ENCODE measurements at regions not wholly inside any gene's neighbourhood (a gene's known extent, or its start where the extent isn't known, plus 50 kb on each side); places are given as distances from the start of the nearest gene placed in this dataset.

DNA sequence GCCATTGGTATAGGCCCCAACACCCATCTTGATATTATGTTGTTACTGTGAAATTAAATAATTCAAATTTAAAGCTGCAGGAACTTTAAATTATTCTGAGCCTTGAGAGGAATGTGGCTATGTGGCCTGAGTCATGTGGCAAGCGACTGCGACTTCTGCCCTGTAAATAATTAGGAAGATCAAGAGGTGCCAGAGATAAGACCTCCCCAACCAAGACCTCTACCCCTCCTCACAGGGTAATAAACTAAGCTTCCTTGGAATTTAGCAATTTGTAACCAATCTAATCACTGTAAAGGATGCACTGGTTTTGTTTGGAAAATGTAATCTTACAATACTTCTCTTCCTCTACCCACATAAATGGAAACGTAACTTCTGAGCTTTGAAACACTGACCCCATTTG is 501.9 kb downstream of the RAPGEF2 start (continued):
- TF ChIP-seq, protein P1, sequence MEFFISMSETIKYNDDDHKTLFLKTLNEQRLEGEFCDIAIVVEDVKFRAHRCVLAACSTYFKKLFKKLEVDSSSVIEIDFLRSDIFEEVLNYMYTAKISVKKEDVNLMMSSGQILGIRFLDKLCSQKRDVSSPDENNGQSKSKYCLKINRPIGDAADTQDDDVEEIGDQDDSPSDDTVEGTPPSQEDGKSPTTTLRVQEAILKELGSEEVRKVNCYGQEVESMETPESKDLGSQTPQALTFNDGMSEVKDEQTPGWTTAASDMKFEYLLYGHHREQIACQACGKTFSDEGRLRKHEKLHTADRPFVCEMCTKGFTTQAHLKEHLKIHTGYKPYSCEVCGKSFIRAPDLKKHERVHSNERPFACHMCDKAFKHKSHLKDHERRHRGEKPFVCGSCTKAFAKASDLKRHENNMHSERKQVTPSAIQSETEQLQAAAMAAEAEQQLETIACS (CRISPR knock-in tag; IDR thresholded peaks at IDR 0.05) = no peak
- TF ChIP-seq, protein P2, sequence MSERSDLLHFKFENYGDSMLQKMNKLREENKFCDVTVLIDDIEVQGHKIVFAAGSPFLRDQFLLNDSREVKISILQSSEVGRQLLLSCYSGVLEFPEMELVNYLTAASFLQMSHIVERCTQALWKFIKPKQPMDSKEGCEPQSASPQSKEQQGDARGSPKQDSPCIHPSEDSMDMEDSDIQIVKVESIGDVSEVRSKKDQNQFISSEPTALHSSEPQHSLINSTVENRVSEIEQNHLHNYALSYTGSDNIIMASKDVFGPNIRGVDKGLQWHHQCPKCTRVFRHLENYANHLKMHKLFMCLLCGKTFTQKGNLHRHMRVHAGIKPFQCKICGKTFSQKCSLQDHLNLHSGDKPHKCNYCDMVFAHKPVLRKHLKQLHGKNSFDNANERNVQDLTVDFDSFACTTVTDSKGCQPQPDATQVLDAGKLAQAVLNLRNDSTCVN (CRISPR knock-in tag; IDR thresholded peaks at IDR 0.05; ENCODE audit: borderline replicate concordance) = no peak
- TF ChIP-seq, protein P3, sequence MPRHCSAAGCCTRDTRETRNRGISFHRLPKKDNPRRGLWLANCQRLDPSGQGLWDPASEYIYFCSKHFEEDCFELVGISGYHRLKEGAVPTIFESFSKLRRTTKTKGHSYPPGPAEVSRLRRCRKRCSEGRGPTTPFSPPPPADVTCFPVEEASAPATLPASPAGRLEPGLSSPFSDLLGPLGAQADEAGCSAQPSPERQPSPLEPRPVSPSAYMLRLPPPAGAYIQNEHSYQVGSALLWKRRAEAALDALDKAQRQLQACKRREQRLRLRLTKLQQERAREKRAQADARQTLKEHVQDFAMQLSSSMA (CRISPR knock-in tag; IDR thresholded peaks at IDR 0.05) = no peak

DNA sequence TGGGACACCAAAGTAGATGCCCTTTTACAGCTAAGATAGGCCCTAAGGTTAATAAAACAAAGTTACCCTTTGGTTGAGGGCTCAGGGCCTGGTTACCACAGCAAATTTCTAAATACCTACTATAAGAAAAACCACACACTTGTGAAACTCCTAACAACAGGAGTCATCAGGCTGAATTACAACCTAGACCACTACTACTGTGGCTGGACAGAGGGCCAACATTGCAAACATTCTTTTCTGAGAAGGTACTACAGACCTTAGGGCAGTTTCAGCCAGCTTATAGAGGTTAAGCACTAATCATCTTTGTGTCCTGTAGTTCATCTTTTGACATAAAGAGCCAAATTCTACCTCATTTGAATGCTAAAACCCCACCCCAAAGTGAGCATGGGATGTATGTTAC is 504.0 kb downstream of the RAPGEF2 start:
- ChIA-PET CTCF (ENCODE audit: low intra/inter-chr PET ratio, low total read pairs) (no interaction called here), POLR2A (no interaction called here)
- intact Hi-C loops (cut with micrococcal nuclease; ENCODE audit: unreplicated experiment) = no loop called here
- H3K79me2 ChIP-seq (ENCODE audit: insufficient read depth, low read length) = no peaks in the 10 kb centered on the region
- ATAC-seq (no peak), DNase-seq (ENCODE audit: low spot score) (no peak), FAIRE-seq (no peak)
- no peaks in the 10 kb centered on the region for H3K4me1 ChIP-seq (ENCODE audit: insufficient read depth, low read length)
- no peak overlapping the region for H3K27ac ChIP-seq (ENCODE audit: extremely low read length, insufficient read depth, low read length)
- in situ Hi-C loops (cut with HindIII; ENCODE audit: extremely low pct_ligation_motif_present, low pct_unique_long_range_greater_than_20kb) = no loop called here
- no peaks in the 10 kb centered on the region for H3K27me3 ChIP-seq (ENCODE audit: control insufficient read depth in 1 of 2, insufficient read depth in 2 of 2, low read length in 2 of 2)
- no peak for TF ChIP-seq ZNF121 (CRISPR knock-in tag; IDR thresholded peaks at IDR 0.05)
- TF ChIP-seq SMAD1 (CRISPR knock-in tag; IDR thresholded peaks at IDR 0.05; ENCODE audit: borderline replicate concordance, low read depth) = no peak
- TF ChIP-seq ZFP37 (CRISPR knock-in tag; IDR thresholded peaks at IDR 0.05; ENCODE audit: borderline replicate concordance) = no peak
- no peak for TF ChIP-seq ZFP62 (CRISPR knock-in tag; IDR thresholded peaks at IDR 0.05)
- TF ChIP-seq KLF11 (CRISPR knock-in tag; IDR thresholded peaks at IDR 0.05) = no peak
- TF ChIP-seq NCOA1 (CRISPR knock-in tag; IDR thresholded peaks at IDR 0.05) = no peak
- TF ChIP-seq PITX1 (CRISPR knock-in tag; IDR thresholded peaks at IDR 0.05) = no peak
- no peak for TF ChIP-seq ZSCAN12 (CRISPR knock-in tag; IDR thresholded peaks at IDR 0.05)
- TF ChIP-seq ISL2 (CRISPR knock-in tag; IDR thresholded peaks at IDR 0.05) = no peak
- TF ChIP-seq TBX3 (IDR thresholded peaks at IDR 0.05; ENCODE audit: borderline replicate concordance) = no peak
- no peak for TF ChIP-seq PHF20 (CRISPR knock-in tag; IDR thresholded peaks at IDR 0.05)
- TF ChIP-seq, protein P4, sequence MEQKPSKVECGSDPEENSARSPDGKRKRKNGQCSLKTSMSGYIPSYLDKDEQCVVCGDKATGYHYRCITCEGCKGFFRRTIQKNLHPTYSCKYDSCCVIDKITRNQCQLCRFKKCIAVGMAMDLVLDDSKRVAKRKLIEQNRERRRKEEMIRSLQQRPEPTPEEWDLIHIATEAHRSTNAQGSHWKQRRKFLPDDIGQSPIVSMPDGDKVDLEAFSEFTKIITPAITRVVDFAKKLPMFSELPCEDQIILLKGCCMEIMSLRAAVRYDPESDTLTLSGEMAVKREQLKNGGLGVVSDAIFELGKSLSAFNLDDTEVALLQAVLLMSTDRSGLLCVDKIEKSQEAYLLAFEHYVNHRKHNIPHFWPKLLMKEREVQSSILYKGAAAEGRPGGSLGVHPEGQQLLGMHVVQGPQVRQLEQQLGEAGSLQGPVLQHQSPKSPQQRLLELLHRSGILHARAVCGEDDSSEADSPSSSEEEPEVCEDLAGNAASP (CRISPR knock-in tag; IDR thresholded peaks at IDR 0.05; ENCODE audit: borderline replicate concordance) = no peak
- TF ChIP-seq KAT2B (IDR thresholded peaks at IDR 0.05; ENCODE audit: borderline replicate concordance, low read depth, low read length) = no peak
- TF ChIP-seq ZBTB7B (CRISPR knock-in tag; IDR thresholded peaks at IDR 0.05) = no peak
- TF ChIP-seq ZNF382 (CRISPR knock-in tag; IDR thresholded peaks at IDR 0.05; ENCODE audit: borderline replicate concordance) = no peak
- TF ChIP-seq, protein P5, sequence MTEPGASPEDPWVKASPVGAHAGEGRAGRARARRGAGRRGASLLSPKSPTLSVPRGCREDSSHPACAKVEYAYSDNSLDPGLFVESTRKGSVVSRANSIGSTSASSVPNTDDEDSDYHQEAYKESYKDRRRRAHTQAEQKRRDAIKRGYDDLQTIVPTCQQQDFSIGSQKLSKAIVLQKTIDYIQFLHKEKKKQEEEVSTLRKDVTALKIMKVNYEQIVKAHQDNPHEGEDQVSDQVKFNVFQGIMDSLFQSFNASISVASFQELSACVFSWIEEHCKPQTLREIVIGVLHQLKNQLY (CRISPR knock-in tag; IDR thresholded peaks at IDR 0.05) = no peak
- H2AFZ ChIP-seq (ENCODE audit: low read length) = no peak overlapping the region
- H3K9me3 ChIP-seq (ENCODE audit: low read length) = no peaks in the 10 kb centered on the region
- no peak overlapping the region for H3K4me3 ChIP-seq (replicated peaks in 1 of 3; ENCODE audit: insufficient read depth in 1 of 3, low read depth in 2 of 3, low read length in 3 of 3)
- H3K9ac ChIP-seq (ENCODE audit: insufficient read depth, low read depth, low read length) = no peak overlapping the region
- no peaks in the 10 kb centered on the region for H3K36me3 ChIP-seq (replicated peaks in 1 of 2; ENCODE audit: control insufficient read depth in 1 of 2, insufficient read depth in 2 of 2, low read length in 2 of 2)
- no peak overlapping the region for H3K4me2 ChIP-seq (ENCODE audit: low read depth, low read length)
- no TSS peak for BruUV-seq (replicated peaks)
- H4K20me1 ChIP-seq (ENCODE audit: insufficient read depth, low read length) = no peaks in the 10 kb centered on the region
